GM21367 (cell line): ENCODE measurements at regions not wholly inside any gene's neighbourhood (a gene's known extent, or its start where the extent isn't known, plus 50 kb on each side); places are given as distances from the start of the nearest gene placed in this dataset.

Experiments used
- ATAC-seq: cut with Tn5 transposase; IDR thresholded peaks from one replicate; pipeline ENCODE4 v1.9.1; 2021; ENCODE audit not compliant: unreplicated experiment

DNA sequence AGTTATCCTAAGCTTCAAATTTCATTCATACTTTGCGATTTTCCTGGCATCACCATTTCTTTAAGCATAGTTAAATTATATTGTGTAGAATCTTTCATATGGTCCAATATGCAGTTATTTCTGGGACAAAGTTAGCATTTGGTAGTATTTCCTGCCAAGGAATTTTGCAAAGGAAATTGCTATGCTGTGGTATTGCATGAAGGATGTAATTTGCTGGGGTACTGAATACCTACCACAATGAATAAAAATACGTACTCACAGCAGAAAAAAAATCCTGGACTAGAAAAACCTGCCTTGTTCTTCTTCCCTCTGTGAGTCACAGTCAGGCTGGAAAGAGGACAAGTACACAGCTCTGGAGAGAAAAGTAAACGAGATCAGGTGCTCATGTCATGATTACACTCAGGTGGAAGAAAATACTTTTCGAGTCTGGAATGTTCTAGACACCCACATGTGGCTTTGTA, 241.2 kb downstream of the PTBP2 start:
- no peak for ATAC-seq

GRCh38 chr1:96964761-96965160, 243.2 kb downstream of the PTBP2 start:
- ATAC-seq: no peak

DNA sequence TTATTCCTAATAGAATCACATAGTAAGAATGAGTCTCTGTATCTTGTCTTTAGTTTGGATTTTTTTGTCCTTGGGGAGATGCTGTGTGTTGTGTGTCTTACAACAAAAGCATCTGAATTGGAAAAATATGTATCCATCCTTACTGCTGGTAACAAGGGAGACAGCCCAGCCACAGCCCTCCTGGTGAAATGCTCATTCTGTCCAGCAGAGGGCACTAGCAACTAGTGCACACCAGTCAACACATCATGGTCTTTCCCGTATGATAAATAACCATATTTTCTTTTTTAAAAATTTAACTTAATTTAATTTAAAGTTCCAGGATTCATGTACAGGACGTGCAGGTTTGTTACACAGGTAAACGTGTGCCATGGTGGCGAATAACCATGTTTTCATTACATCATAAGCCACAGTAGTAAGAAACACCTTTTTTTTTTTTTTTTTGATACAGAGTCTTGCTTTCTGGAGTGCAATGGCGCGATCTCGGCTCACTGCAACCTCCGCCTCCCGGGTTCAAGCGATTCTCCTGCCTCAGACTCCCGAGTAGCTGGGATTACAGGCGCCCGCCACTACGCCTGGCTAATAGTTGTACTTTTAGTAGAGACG, 245.1 kb downstream of the PTBP2 start:
- ATAC-seq: peak; percentile 96

- ATAC-seq: no peak
Observed at GRCh38 chr1:96967311-96967710, 245.7 kb downstream of the PTBP2 start.

DNA sequence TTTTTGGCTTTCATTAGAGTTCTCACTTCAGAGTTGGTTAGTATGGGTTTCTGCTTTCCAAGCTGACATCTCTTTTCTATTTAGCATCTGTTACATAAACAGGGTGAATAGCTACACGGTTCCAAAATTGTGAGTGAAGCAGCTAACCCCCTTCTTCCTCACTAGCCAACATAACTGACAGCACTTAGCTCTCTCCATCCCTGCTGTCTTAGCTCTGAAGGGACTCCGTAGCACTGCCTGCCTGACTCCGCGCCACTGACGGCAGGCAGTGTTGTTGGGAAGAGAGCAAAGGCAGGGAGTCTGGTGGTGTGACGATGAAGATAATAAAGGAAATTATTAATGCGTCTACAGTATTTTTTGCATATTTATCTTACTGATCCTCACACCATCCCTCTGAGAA, 247.0 kb downstream of the PTBP2 start:
- ATAC-seq: no peak

DNA sequence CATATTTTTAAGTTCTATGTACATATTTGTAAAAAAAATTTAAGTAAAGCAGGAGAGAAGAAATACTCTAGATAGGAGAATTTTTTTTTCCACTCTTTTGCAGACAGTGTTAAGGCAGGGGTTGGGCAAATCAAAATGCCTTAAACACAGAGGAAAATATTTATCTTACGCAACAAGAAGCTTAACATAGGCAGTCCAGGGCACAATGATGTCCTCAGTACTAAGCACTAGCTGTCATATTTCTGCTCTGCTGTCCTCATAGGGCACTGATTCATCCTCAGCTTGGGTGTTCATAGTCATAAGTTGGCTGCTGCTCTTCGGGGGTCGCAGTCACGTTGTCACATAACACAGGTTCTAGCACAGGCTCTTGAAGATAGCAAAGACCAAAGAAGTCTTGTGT, 247.4 kb downstream of the PTBP2 start:
- no peak for ATAC-seq

DNA sequence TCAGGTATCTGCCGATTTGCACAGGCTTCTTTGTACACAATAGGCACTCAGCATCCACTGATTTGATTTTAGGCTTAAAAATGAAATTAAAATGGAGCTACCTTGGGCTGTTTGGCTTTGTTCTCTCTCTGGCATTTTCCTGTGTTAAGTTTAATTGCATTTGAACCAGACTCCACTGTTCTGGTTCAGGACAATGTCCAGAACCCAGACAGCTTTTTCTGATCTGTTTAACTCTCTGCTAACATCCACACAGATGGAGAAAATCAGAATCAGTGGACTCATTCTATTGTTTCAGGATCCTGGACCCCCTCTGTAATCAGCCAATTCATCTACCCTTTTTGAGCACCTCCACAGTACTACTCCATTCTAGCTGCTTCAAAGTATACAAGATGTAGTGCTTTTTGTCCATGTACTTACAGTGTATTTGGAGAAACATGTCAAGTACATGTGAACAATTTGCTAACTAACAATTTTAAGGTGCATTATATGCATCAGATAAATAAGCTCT, 248.1 kb downstream of the PTBP2 start:
- ATAC-seq: no peak

DNA sequence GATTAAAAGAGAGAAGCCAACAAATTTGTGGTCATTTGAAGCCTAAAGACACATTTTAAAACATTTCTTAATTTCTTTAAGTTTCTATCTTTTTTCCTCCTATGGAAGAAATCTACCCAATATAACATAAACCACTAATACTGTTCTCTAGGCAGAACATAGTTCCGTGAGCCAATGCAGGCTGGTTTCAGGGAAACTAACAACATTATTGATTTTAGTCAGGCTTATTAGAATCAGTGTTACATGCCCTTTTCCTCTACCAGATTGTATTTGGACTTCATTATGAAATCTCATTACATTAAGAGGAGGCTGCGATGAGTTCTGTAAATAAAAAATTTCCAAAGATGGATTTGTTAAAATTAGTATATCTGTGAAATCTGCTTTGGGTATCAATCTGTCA, 249.9 kb downstream of the PTBP2 start:
- ATAC-seq: no peak

GRCh38 chr1:96971849-96972602, 250.4 kb downstream of the PTBP2 start:
- ATAC-seq: no peak

- no peak for ATAC-seq
Observed at GRCh38 chr1:96973605-96974004, 252.0 kb downstream of the PTBP2 start.

GRCh38 chr1:96978444-96978843, 256.9 kb downstream of the PTBP2 start:
- ATAC-seq: no peak

DNA sequence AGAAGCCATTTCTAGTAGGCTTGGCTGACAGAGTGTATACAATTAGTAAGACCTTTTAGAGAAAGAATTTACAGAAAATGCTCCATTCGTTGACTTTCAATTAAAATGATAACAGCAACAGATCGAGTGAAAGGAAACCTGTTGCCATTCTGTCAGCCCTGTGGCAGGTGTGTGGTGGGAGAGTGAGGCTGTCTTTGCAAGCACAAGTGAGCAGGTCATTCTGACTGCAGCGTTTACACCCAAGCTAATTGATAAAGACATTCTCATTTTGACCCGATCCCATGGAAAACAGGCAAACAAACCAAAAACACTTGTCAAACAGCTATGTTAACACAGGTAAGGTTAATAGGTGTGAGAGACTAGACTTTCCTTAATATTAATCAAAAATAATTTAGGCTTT, 257.3 kb downstream of the PTBP2 start:
- ATAC-seq: no peak

- ATAC-seq: no peak
Observed at GRCh38 chr1:96979304-96980268, 258.0 kb downstream of the PTBP2 start.

- no peak for ATAC-seq
Observed at GRCh38 chr1:96980448-96980847, 258.9 kb downstream of the PTBP2 start.

DNA sequence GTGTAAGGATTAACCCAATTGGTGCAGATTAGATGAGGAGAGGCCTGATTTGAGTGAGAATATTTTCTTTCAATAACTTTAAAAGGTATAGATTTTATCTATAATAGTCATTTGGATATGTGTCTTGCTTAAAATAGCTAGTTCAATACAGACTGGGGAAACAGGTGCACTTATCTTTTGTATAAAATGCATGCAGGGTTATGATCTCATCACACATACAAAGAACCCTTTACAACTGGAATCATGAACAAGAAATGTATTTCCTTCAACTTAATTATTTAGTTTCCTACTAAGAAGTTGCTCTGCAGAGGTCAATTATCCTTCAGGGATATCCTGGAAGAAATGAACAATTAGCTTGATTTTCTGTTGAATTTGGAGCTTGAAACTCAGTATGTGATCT, 259.6 kb downstream of the PTBP2 start:
- ATAC-seq: no peak

DNA sequence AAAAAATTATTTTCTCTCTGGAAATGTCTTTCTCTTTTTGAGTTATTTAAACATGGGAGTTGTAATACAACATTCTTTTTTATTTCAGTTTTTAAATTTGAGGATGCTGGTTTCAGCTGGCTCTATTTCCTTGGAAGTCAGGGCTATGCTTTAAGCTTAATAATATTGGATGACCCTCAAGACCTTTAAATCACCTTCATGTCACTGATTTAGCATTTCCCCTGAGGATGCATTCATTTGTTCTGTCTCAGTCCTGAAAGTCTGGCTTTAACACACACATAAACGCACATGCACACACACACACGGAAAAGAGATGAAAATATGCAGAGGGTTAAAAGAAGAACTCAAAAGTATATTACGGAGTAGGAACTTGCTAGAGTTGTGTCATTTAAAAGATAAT, 260.5 kb downstream of the PTBP2 start:
- ATAC-seq: no peak

- no peak for ATAC-seq
Observed at GRCh38 chr1:96983866-96984265, 262.3 kb downstream of the PTBP2 start.

GRCh38 chr1:96987186-96987703, 265.7 kb downstream of the PTBP2 start:
- ATAC-seq: no peak

- ATAC-seq: no peak
Observed at GRCh38 chr1:96989302-96989701, 267.7 kb downstream of the PTBP2 start.

DNA sequence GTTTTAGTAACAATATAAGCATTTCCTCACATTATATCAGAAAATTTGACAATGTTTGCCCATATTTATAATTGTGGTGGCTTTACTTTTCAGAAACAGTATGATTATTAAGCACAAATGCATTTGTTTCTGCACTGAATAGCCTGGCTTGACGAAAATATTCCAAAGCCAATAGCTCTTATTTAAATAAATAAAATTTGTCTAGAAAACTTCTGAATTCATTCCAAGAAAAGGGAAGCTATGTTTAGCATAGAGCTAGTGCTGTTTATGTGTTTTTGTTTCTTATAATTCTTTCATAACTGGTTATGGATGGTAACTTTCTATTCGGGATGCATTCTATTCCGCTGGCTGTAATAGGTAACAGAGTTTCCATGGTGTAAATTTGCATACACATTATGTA, 268.6 kb downstream of the PTBP2 start:
- no peak for ATAC-seq

DNA sequence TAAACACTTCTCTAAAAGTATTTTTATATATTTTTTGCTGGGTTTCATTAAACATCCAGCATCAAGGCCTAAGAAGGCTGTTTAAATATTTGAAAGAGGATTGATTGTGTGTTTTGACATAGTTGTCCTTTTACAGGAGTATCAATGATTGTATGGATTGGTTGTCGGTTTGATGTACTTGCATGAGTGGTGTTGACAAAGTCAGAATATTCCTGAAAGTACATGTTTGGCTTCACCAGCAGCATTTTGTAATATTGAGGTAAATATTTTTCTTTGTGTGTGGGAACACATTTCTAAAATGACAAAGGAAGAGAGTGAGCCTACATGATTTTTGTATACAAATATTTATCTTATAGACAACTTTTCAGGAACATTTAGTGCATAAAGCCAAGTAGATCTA, 269.7 kb downstream of the PTBP2 start:
- no peak for ATAC-seq
